ENCODE measurements at regions not wholly inside any gene's neighbourhood (a gene's known extent, or its start where the extent isn't known, plus 50 kb on each side); places are given as distances from the start of the nearest gene placed in this dataset.
"Not testable (repeated sequence)": the region's sequence is repeated elsewhere in the genome, so short reads cannot be mapped to it uniquely, and the experiment has no call there.

DNA sequence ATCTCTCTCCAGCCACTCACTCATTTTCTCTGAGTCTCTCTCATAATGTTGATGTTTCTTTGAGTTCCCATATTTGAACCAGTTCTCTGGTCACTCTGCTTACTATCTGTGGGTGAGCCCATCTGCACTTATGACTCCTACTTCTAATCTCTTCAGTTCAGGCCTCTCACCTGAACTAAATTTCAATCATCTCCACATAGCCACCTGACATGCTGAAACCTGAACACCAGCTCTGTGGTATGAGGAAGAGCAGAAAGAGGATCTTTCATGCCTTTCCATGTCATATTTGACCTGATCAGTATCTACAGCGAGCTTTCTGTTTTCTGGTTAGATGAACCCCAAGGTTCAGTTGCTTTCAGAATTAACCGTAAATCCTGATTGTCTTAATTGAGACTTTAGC is 122.2 kb upstream of the ESX1 start:
- peaks cover 7% of the 10 kb centered on the region for H3K9me3 Mint-ChIP-seq (ENCODE audit: low read depth)
- no peak for TF ChIP-seq CTCF (IDR thresholded peaks at IDR 0.05)

GRCh38 chrX:104372547-104372946 is 117.8 kb upstream of the ESX1 start:
- TF ChIP-seq CTCF (IDR thresholded peaks at IDR 0.05): no peak

More for the DNA sequence above, 122.2 kb upstream of the ESX1 start:
- Mint-ChIP-seq H3K27me3 (ENCODE audit: low read depth) (peaks cover 18% of the 10 kb centered on the region), H3K27ac (ENCODE audit: unreplicated experiment) (no peak overlapping the region), H3K4me3 (ENCODE audit: unreplicated experiment) (no peak overlapping the region), H3K4me1 (ENCODE audit: low read depth) (no peaks in the 10 kb centered on the region), H3K36me3 (ENCODE audit: low read depth) (no peaks in the 10 kb centered on the region)
- DNase-seq (ENCODE audit: low spot score): no peak

GRCh38 chrX:104370089-104370488 is 115.4 kb upstream of the ESX1 start:
- Mint-ChIP-seq H3K36me3 (ENCODE audit: low read depth) (no peaks in the 10 kb centered on the region), H3K9me3 (ENCODE audit: low read depth) (peaks cover 5% of the 10 kb centered on the region), H3K27me3 (ENCODE audit: low read depth) (peaks cover 4% of the 10 kb centered on the region), H3K4me1 (ENCODE audit: low read depth) (no peaks in the 10 kb centered on the region), H3K27ac (ENCODE audit: unreplicated experiment) (no peak overlapping the region), H3K4me3 (ENCODE audit: unreplicated experiment) (no peak overlapping the region)
- no peak for DNase-seq (ENCODE audit: low spot score)
- no peak for TF ChIP-seq CTCF (IDR thresholded peaks at IDR 0.05)

More at GRCh38 chrX:104372547-104372946, 117.8 kb upstream of the ESX1 start:
- no peak for DNase-seq (ENCODE audit: low spot score)
- H3K27me3 Mint-ChIP-seq (ENCODE audit: low read depth): peaks cover 7% of the 10 kb centered on the region
- no peak overlapping the region for H3K27ac Mint-ChIP-seq (ENCODE audit: unreplicated experiment)
- no peaks in the 10 kb centered on the region for H3K36me3 Mint-ChIP-seq (ENCODE audit: low read depth)
- H3K4me3 Mint-ChIP-seq (ENCODE audit: unreplicated experiment): no peak overlapping the region
- peaks cover 3% of the 10 kb centered on the region for H3K9me3 Mint-ChIP-seq (ENCODE audit: low read depth)
- no peaks in the 10 kb centered on the region for H3K4me1 Mint-ChIP-seq (ENCODE audit: low read depth)

GRCh38 chrX:104360774-104361173 is 106.0 kb upstream of the ESX1 start:
- not testable (repeated sequence) for H3K27ac Mint-ChIP-seq (ENCODE audit: unreplicated experiment); H3K27me3 Mint-ChIP-seq (ENCODE audit: low read depth); H3K36me3 Mint-ChIP-seq (ENCODE audit: low read depth); H3K4me3 Mint-ChIP-seq (ENCODE audit: unreplicated experiment); DNase-seq (ENCODE audit: low spot score); H3K4me1 Mint-ChIP-seq (ENCODE audit: low read depth)
- H3K9me3 Mint-ChIP-seq (ENCODE audit: low read depth): peaks cover 18% of the 10 kb centered on the region

DNA sequence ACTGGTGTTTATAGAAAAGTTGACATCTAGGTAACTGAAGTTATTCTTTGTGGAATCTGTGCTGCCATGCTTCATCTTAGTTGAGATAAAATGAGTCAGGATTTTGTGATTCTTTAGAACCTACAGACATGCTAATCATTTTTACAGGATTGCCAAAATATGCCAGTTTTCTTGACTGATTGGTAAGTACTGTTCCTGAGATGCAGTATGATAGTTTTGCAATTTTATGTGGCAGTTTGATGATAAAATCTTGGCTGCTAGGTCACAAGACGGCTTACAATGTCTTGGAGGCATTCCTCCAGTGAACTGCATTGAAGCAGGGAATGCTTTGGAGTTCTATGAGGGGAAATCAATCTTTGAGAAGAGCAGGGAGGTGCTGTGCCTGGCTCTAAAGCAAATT is 104.4 kb upstream of the ESX1 start:
- Mint-ChIP-seq H3K36me3 (ENCODE audit: low read depth) (no peaks in the 10 kb centered on the region), H3K4me3 (ENCODE audit: unreplicated experiment) (no peak overlapping the region), H3K27ac (ENCODE audit: unreplicated experiment) (no peak overlapping the region), H3K4me1 (ENCODE audit: low read depth) (no peaks in the 10 kb centered on the region), H3K9me3 (ENCODE audit: low read depth) (peaks cover 13% of the 10 kb centered on the region), H3K27me3 (ENCODE audit: low read depth) (peaks cover 6% of the 10 kb centered on the region)
- no peak for TF ChIP-seq CTCF (IDR thresholded peaks at IDR 0.05)
- DNase-seq (ENCODE audit: low spot score): no peak

DNA sequence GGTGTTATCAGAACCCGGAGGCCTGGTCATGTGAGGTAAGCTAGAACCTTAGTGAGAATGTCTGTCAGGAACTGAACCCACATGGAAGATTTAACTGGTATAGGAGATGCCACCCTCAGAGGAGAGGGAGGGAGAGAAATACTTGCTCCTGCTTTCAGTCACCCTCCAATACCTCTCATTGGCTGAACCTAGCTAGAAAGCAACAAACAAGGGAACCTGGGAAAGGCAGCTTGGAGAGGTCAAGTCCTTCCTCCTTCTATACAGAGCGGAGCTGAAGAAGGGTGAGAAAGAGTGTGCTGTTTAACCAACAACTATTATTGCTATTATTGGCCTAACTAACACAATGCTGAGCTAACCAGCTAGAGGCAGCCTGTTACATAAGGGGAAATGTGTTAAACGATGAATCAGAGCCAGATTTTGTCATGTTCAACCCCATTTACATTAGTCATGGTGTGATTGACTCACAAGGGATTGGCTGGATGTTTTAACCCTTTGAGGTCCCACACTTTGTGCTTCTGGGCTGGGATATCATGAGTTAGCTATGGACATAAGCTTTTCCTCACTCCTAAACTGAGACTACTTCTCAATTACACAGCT is 96.5 kb upstream of the ESX1 start:
- no peak for TF ChIP-seq CTCF (IDR thresholded peaks at IDR 0.05)
- no peak for DNase-seq (ENCODE audit: low spot score)
- Mint-ChIP-seq H3K9me3 (ENCODE audit: low read depth) (no peaks in the 10 kb centered on the region), H3K4me1 (ENCODE audit: low read depth) (no peaks in the 10 kb centered on the region), H3K4me3 (ENCODE audit: unreplicated experiment) (no peak overlapping the region), H3K27ac (ENCODE audit: unreplicated experiment) (no peak overlapping the region), H3K36me3 (ENCODE audit: low read depth) (no peaks in the 10 kb centered on the region), H3K27me3 (ENCODE audit: low read depth) (peaks cover 6% of the 10 kb centered on the region)

Data from chondrocyte (in vitro differentiated cells).